ENCODE measurements at regions not wholly inside any gene's neighbourhood (a gene's known extent, or its start where the extent isn't known, plus 50 kb on each side); places are given as distances from the start of the nearest gene placed in this dataset.

GRCh38 chr6:115053169-115053860, 710.5 kb upstream of the HS3ST5 start:
- TF ChIP-seq, protein P1, sequence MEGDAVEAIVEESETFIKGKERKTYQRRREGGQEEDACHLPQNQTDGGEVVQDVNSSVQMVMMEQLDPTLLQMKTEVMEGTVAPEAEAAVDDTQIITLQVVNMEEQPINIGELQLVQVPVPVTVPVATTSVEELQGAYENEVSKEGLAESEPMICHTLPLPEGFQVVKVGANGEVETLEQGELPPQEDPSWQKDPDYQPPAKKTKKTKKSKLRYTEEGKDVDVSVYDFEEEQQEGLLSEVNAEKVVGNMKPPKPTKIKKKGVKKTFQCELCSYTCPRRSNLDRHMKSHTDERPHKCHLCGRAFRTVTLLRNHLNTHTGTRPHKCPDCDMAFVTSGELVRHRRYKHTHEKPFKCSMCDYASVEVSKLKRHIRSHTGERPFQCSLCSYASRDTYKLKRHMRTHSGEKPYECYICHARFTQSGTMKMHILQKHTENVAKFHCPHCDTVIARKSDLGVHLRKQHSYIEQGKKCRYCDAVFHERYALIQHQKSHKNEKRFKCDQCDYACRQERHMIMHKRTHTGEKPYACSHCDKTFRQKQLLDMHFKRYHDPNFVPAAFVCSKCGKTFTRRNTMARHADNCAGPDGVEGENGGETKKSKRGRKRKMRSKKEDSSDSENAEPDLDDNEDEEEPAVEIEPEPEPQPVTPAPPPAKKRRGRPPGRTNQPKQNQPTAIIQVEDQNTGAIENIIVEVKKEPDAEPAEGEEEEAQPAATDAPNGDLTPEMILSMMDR (IDR thresholded peaks at IDR 0.05; ENCODE audit: control extremely low read depth in 1 of 3, insufficient read depth in 1 of 3, low read depth in 1 of 3, low read length in 3 of 3), result no peak
- TF ChIP-seq SP1 (IDR thresholded peaks at IDR 0.05; ENCODE audit: low read depth, low read length) (no peak), SIN3A (conservative IDR thresholded peaks at IDR 0.05 in 1 of 2, IDR thresholded peaks at IDR 0.05 in 1 of 2; ENCODE audit: low read depth in 1 of 2, low read length in 2 of 2) (no peak)
